ENCODE measurements at regions not wholly inside any gene's neighbourhood (a gene's known extent, or its start where the extent isn't known, plus 50 kb on each side); places are given as distances from the start of the nearest gene placed in this dataset.
A peak's percentile ranks its signal among the peaks of the same experiment; 100 is the strongest.

DNA sequence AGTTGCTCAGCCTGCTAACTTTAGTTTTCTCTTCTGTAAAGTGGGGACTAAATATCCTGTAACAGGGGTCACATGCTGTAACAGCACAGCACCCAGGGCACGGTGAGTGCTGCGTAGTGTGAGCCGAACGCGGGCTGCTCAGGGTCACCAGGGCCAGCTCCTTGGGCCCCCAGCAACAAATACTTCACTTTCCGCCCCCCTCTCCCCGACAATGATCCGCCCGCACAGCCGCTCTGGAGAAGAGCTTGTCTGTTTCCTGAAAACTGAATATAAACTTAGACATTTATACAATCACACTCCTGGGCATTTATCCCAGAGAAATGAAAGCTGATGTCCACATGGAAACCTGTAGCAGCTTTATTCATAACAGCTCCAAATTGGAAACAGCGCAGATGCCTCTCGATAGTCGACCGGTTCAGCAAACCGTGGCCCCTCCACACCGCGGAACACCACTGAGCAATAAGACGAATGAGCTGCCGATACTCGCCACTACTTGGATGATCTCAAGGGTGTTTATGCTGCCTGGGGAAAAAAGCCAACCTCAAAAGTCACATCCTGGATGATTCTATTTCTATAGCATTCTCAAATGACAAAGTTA, 267.2 kb downstream of the PARN start:
- DNase-seq (ENCODE audit: low read depth in 1 of 2, low spot score in 1 of 2), result no peak

DNA sequence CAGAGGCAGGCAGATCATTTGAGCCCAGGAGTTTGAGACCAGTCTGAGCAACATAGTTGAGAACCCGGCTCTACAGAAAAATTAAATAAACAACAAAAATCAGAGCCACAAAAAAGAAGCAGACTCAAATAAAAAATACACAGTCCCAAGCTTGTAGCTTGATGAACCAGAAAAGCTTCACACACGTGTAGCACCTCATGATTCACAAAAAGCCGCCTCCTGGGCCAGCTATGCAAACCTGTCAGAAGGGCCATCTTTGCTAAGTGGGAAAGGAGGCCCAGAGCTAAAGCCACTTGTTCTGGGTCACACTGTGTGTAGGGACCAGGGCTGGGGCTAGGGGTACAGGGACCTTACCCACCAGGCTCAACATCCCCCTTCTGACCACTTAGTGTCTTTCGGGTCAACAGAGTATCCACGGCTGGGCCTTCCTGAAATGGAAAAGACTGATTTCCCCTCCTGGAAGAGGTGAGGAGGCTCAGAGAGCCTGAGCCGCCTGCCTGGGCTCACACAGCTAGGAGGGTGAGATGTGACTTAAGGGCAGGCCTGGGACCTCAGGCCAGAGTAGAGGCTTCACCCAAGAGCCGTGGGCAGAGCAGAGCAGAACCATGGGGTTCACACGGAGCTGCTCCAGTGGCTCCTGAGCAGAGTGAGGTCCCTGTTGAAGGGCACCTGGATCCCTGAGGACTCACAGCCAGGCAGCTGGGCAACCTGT, 269.6 kb downstream of the PARN start:
- no peak for DNase-seq (ENCODE audit: low read depth in 1 of 2, low spot score in 1 of 2)

DNA sequence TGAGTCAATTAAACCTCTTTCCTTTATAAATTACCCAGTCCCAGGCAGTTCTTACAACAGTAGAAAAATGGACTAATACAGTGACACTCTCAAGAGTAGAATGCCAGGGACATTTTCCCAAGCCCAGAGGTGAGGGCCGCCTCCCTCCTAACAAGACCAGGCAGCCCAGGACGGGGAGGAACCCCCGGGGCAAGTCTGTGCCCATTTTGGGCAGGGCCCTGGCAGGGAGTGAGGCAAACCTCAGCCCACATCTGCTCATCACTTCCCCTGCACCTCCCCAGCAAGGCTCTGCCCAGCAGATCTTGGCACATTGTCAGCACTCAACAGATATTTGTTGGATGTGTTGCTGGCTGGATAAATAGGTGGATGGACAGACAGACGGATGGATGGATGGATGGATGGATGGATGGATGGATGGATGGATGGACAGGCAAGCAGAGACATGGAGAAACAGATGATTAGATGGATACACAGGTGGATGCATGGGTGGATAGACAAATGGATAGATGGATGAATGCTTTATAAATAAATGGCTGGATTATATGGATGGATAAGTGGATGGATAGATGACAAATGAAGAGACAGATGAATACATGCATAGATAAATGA, 271.3 kb downstream of the PARN start:
- no peak for DNase-seq (ENCODE audit: low read depth in 1 of 2, low spot score in 1 of 2)

DNA sequence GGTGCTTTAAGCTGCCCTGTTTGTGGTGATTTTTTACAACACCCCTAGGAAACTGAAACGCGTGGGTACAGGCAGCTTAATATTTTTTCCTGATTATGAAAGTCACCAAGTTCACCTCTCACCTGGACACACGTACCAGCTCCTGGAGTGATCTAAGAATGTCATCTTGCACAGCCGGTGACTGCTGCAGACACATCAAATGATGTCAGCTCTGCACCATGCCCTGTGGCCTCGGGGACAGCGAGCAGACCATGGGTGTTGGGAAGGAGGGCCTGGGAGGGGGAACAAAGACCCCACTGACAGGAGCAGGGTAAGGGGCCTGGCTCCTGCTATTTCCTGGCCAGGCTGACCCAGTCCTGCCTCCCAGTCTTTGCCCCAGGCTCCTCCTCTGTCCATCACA, 272.7 kb downstream of the PARN start:
- no peak for DNase-seq (ENCODE audit: low read depth in 1 of 2, low spot score in 1 of 2)

DNA sequence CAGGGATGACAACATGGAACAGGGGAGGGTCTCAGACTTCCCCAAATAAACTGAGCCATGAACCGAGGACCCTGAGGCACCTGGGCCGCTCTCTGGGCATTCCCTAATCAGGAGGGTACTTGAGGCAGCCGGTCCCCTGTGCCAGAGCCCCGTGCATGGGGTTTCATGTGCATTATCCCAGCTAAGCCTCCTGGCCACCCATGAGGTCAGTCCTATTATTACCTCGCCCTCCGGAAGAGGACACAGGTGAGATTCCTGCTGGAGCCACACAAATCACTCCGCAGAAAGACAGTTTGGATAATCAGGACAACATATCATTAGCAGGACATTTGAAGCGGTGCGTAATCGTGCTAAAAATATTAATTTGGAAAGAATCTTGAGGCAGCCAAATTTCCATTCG, 274.0 kb downstream of the PARN start:
- DNase-seq (ENCODE audit: low read depth in 1 of 2, low spot score in 1 of 2), result no peak

DNA sequence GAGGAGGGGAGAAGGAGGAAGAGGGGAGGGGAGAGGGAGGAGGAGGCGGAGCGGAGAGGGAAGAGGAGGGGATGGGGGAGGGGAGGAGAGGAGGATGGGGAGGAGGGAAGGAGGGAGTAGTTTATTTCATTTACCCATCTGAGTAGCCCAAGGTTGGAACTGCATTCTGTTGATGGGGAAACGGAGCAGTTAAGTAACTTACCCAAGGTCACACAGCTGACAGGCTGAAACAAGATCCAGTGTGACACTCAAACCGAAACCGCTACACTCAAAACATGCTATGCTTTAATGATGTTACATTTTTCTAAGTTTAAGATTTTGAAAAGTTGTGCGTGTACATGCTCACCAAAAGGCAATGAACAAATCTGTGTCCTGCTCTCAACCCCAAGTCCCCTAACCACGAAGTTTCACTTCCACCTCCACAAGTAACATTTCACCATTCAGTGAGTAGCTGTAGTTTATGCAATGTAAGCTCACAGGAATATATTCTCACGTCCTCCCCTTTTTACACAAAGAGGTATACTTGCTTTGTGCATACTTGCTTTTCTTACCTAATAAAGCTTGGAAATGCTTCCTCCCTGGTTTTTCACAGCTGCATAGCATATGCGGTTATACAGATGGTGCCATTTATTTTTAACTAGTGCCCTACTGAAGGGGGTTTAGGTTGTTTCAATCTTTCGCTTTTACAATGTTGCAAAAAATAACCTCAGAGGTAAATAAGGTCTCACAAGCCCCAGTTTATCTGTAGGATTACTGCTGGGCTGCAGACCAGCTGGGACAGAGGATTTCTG, 275.3 kb downstream of the PARN start:
- DNase-seq (ENCODE audit: low read depth in 1 of 2, low spot score in 1 of 2), result peak in 1 of 2 donors; percentile 5

DNA sequence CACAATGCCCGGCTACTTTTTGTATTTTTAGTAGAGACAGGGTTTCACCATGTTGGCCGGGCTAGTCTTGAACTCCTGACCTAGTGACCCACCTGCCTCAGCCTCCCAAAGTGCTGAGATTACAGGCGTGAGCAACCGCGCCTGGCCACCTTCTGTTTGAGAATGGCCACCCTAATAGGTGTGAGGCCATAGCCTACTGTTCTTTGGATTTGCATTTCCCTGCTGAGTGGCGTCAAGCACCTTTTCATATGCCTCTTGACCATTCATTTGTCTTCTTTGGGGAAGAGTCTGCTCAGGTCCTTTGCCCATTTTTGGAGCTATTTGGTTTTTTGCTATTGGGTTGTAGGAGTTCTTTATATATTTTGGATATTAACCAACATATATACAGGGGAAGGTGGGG, 276.7 kb downstream of the PARN start:
- DNase-seq (ENCODE audit: low read depth in 1 of 2, low spot score in 1 of 2), result no peak

DNA sequence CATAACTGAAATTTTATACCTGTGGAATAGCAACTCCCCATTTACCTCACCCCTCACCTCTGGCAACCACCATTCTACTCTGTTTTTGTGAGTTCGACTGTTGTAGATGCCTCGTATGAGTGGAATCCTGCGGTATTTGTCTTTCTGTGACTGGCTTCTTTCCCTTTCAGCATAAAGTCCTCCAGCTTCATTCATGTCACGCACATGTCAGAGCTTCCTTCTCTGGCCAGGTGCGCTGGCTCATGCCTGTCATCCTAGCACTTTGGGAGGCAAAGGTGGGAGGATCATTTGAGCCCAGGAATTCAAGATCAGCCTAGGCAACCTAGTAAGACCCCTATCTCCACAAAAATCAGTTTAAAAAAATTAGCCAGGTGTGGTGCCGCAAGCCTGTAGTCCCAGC, 278.4 kb downstream of the PARN start:
- no peak for DNase-seq (ENCODE audit: low read depth in 1 of 2, low spot score in 1 of 2)

DNA sequence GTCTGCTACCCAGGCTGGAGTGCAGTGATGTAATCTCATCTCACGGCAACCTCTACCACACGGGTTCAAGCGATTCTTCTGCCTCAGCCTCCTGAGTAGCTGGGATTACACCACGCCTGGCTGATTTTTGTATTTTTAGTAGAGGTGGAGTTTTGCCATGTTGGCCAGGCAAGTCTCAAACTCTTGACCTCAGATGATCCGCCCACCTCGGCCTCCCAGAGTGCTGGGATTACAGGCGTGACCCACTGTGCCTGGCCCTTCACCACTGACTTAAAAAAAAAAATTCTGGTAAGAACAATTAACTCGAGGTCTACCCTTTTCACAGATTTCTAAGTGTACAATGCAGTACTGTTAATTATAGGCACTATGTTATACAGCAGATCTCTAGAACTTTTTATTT, 279.4 kb downstream of the PARN start:
- no peak for DNase-seq (ENCODE audit: low read depth in 1 of 2, low spot score in 1 of 2)

DNA sequence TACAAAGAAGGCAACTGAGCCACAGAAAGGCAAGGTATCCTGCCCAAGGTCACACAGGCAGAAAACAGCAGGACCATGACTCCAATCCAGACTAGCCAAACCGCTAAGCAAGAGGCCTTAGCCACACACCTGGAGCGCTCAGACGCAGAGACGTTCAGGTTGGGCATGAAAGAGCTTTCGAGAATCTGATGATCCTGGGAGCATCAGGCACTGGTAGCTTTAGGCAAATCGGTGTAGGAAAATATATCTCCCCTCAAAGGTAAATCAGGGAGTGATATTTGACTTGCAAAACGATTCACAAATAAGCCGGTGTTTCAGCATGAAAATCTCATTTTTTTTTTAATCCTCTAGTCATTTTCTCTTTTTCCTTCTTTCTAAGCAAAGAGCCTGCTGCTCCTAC, 279.0 kb downstream of the MRTFB start:
- no peak for DNase-seq (ENCODE audit: low read depth in 1 of 2, low spot score in 1 of 2)

DNA sequence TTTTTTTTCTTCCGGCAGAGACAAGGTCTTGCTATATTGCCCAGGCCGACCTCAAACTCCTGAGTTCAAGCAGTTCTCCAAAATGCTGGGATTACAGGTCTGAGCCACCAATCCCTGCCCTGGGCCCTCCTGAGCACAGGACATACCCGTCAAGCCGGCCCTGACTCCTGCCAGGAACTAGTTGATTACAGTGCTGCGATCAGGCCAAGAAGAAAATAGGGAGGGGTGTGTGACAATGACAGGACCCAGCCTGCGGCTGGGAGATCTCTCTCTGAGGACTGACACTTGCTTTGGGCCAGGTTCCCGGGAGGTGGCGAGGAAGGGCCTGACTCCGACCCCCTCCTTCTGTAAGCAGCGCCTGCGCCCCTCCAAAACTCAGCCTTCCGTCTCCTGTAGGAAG, 276.6 kb downstream of the MRTFB start:
- DNase-seq (ENCODE audit: low read depth in 1 of 2, low spot score in 1 of 2), result no peak

DNA sequence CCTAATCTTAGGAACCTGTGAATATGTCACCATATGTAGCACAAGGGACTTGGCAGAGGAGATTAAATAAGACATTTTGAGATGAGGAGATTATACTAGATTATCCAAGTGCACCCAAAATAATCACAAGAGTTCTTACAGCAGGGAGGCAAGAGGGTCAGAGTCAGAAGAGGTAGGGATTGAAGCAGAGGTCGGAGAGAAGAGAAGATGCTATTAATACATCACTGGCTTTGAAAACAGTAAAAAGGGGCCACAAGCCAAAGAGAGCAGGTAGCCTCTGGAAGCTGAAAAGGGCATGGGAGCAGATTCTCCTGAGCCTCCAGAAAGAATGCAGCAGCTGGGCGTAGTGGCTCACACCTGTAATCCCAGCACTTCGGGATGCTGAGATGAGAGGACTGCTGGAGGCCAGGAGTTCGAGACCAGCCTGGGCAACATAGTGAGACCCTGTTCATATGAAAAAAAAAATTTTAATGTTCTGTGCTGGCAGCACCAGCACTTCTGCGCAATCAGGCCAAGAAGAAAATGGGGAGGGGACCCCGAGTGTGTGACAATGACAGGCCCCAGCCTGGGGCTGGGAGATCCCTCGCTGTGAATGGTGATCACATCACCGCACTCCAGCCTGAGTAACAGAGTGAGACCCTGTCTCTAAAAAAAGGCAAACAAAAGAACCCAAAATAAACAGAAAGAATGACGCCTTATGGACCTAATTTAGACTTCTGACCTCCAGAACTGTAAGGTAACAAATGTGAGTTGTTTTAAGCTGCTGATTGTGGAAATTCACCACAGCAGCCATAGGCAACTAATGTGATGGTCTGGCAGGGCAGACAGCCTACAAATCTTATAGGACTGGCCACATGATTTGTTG, 275.4 kb downstream of the MRTFB start:
- no peak for DNase-seq (ENCODE audit: low read depth in 1 of 2, low spot score in 1 of 2)

DNA sequence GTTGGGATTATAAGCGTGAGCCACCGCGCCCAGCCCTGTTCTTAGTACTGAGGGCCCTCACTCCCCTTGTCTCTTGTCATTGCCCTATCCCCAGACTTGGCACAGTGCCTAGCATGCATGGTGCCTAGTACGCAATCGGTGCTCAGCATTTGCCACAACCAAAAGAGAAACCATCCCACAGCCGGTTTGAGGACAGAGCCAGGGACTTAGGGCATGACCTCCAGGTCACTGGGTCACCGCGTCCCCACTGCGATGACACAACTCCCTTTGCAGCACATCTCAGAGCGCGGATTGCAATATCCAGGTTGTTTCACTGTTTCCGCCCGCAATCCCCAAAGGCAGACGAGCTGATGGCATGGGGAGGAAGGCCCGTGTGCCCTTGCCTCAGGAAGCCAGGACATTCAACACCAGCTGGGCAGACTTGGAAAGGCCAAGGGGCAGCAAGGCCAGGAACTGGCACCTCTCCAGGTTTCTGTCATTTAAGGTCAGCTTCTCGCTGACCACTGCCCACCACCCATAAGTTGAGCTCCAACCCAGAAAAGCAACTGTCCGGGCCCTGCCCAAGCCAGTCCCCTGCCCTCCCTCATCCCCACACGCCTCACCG, 274.5 kb downstream of the MRTFB start:
- no peak for DNase-seq (ENCODE audit: low read depth in 1 of 2, low spot score in 1 of 2)

DNA sequence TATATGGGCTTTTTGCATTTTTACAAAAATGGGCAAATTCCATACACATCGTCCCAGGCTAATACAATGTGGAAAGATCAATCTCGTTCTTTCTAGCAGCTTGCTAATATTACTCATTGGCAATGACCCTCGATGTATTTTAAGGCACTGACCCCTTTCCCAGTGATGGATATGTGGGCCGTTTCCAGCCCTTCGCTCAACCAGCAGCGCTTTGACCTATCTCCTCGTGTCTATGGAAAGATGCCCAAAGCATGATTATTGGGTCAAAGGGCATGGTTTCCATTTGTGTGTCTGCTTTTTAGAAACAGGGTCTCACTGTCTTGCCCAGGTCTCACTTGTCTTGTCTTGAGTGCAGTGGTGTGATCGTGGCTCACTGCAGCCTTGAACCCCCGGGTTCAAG, 273.8 kb downstream of the MRTFB start:
- no peak for DNase-seq (ENCODE audit: low read depth in 1 of 2, low spot score in 1 of 2)

DNA sequence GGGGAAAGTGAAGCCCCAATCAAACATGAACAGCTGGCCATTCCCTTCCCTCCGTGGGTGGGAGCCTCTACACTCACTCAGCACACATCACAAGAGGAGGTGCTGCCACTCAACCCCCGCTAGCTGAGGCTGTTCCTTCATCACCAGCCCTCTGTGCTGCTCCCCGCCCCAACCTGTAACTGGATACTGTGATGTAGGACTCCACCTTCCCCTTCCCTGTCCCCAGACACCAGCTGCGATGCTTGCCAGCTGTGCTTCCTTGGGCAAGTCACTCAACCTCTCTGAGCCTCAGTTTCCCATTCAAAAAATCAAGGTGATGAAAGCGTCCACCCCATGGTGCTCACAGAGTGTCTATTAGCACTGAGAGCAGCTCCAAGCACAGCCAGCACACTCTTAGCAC, 273.2 kb downstream of the MRTFB start:
- DNase-seq (ENCODE audit: low read depth in 1 of 2, low spot score in 1 of 2), result no peak

DNA sequence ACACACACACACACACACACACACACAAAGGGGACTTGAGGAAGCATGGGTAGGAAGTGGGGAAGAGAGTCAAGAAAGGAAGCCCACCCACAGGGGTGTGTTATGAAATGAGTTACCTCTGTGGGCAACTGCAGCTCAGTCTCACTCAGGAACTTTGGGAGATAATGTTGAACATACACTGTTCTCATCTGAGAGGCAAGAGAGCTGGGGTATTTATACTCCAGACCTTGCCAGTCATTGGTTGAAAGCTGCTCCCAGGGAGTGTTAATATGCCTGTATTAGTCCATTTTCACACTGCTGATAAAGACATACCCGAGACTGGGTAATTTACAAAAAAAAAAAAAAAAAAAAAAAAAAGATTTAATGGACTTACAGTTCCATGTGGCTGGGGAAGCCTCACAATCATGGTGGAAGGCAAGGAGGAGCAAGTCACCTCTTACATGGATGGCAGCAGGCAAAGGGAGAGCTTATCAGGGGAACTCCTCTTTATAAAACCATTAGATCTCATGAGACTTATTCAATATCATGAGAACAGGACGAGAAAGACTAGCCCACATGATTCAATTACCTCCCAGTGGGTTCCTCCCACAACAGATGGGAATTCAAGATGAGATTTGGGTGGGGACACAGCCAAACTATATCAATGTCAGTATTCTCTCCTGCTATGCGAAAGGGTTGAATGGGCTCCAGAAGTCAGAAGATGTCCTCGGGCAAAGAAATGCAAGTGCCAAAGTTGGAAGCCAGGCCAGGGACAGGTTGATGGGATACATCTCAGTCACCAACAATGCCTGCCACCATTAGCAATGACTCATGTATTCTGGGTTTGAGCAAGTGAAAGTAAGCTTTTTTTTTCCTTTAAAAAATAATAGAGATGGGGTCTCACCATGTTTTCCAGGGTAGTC, 270.5 kb downstream of the MRTFB start:
- no peak for DNase-seq (ENCODE audit: low read depth in 1 of 2, low spot score in 1 of 2)

DNA sequence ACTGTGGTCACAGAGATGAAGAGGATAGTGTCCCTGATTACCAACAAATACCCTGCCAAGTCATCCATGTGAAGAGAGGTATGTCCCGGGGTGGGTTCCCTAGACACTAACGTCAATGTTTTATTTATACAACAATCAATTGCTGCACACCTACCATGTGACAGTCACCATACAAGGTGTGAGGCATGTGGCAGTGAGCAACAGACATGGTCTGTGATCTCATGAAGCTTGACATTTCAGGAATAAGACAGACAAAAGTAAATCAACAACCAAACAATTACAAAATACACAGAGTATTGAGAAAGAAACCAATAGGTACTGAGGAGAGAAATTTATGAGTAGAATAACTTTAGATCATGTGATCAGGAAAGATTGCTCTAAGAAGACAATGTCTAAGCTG, 268.6 kb downstream of the MRTFB start:
- no peak for DNase-seq (ENCODE audit: low read depth in 1 of 2, low spot score in 1 of 2)

DNA sequence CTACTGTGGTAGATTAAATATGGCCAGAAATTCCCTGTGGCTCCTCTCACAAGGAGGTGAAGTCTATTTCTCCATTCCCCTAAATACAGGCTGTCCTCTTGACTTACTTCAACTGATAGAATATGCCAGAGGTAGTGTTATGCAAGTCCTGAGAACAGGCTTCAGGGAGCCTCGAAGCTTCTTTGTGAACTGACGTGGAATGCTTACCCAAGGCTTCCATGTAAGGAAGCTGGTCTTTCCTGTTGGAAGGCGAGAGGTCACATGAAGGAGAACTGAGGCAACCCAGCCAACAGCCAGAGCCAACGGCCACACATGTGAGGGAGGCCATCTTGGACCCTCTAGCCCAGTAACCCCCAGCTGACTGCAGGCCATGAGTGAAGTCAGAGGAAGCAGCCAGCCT, 267.9 kb downstream of the MRTFB start:
- no peak for DNase-seq (ENCODE audit: low read depth in 1 of 2, low spot score in 1 of 2)

DNA sequence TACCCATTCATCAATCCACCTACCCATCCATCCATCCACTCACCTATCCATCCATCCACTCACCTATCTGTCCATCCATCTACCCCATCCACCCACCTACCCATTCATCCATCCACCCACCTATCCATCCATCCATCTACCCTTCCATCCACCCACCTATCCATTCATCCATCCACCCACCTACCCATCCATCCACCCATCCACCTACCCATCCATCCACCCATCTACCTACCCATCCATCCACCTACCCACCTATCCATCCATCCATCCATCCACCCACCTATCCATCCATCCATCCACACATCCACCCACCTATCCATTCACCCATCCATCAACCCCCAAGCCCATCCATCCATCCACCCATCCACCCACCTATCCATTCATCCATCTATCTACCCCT, 267.1 kb downstream of the MRTFB start:
- no peak for DNase-seq (ENCODE audit: low read depth in 1 of 2, low spot score in 1 of 2)
